PFSK-1 (cell line): ENCODE measurements at regions not wholly inside any gene's neighbourhood (a gene's known extent, or its start where the extent isn't known, plus 50 kb on each side); places are given as distances from the start of the nearest gene placed in this dataset.

Source experiments
- SIN3A ChIP-seq: IDR thresholded peaks from 2 replicates; pipeline ENCODE4 v1.6.1; 2012; ENCODE audit warnings: mild to moderate bottlenecking, low read length, moderate library complexity, borderline replicate concordance; ENCODE audit not compliant: insufficient read depth
- TF ChIP-seq, protein P1 (sequence below), 2 experiments: IDR thresholded peaks; 2 replicates each; pipeline versions ENCODE4 v1.6.1 to v1.8.0; 2011 to 2012; ENCODE audit warnings: low read depth in 2 of 2, low read length in 2 of 2, control low read depth in 1 of 2, inconsistent platforms in 1 of 2, mild to moderate bottlenecking in 1 of 2, moderate library complexity in 1 of 2; ENCODE audit not compliant: insufficient read depth in 1 of 2

- no peak for TF ChIP-seq SIN3A
- TF ChIP-seq, protein P1, sequence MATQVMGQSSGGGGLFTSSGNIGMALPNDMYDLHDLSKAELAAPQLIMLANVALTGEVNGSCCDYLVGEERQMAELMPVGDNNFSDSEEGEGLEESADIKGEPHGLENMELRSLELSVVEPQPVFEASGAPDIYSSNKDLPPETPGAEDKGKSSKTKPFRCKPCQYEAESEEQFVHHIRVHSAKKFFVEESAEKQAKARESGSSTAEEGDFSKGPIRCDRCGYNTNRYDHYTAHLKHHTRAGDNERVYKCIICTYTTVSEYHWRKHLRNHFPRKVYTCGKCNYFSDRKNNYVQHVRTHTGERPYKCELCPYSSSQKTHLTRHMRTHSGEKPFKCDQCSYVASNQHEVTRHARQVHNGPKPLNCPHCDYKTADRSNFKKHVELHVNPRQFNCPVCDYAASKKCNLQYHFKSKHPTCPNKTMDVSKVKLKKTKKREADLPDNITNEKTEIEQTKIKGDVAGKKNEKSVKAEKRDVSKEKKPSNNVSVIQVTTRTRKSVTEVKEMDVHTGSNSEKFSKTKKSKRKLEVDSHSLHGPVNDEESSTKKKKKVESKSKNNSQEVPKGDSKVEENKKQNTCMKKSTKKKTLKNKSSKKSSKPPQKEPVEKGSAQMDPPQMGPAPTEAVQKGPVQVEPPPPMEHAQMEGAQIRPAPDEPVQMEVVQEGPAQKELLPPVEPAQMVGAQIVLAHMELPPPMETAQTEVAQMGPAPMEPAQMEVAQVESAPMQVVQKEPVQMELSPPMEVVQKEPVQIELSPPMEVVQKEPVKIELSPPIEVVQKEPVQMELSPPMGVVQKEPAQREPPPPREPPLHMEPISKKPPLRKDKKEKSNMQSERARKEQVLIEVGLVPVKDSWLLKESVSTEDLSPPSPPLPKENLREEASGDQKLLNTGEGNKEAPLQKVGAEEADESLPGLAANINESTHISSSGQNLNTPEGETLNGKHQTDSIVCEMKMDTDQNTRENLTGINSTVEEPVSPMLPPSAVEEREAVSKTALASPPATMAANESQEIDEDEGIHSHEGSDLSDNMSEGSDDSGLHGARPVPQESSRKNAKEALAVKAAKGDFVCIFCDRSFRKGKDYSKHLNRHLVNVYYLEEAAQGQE (IDR thresholded peaks at IDR 0.05; ENCODE audit: insufficient read depth in 1 of 2, low read depth in 2 of 2, low read length in 2 of 2): no peak
These were observed 195.2 kb upstream of the POU3F2 start for GRCh38 chr6:98639089-98639635.
